ENCODE measurements at regions not wholly inside any gene's neighbourhood (a gene's known extent, or its start where the extent isn't known, plus 50 kb on each side); places are given as distances from the start of the nearest gene placed in this dataset.

GRCh38 chr1:213650603-213651002 is 337.2 kb upstream of the PROX1 start:
- no peak overlapping the region for H3K27ac ChIP-seq (ENCODE audit: low read depth in 1 of 2, low read length in 2 of 2)
- peaks cover 0 to 9% (median 2%) of the 10 kb centered on the region in 3 donors for H3K27me3 Mint-ChIP-seq (ENCODE audit: low read depth in 3 of 3)
- no peak for DNase-seq
- no peak overlapping the region for H3K4me3 ChIP-seq (replicated peaks in 1 of 3; ENCODE audit: low read depth in 2 of 3, low read length in 3 of 3)
- no CpG with 5 or more reads among the region's 2 CpGs for WGBS (ENCODE audit: insufficient coverage)
- no peak overlapping the region for H3K27ac Mint-ChIP-seq
- peaks cover 0 to 3% (median 0%) of the 10 kb centered on the region in 7 donors for H3K9me3 Mint-ChIP-seq
- no peaks in the 10 kb centered on the region for H4K20me1 ChIP-seq (ENCODE audit: insufficient read depth, low read length)
- no peaks in the 10 kb centered on the region for H3K9me3 ChIP-seq (replicated peaks in 1 of 2; ENCODE audit: control insufficient read depth in 1 of 2, insufficient read depth in 1 of 2, low read length in 2 of 2)
- H2AFZ ChIP-seq (ENCODE audit: insufficient read depth, low read depth, low read length, poor library complexity, severe bottlenecking): no peak overlapping the region
- H3K36me3 Mint-ChIP-seq: no peaks in the 10 kb centered on the region
- H3K4me1 ChIP-seq (ENCODE audit: control insufficient read depth in 1 of 2, insufficient read depth in 2 of 2, low read length in 2 of 2): no peaks in the 10 kb centered on the region
- H3K9ac ChIP-seq (ENCODE audit: insufficient read depth, low read length, poor library complexity, severe bottlenecking): no peak overlapping the region
- TF ChIP-seq CTCF (IDR thresholded peaks at IDR 0.05): no peak
- H3K79me2 ChIP-seq (ENCODE audit: insufficient read depth, low read length): no peaks in the 10 kb centered on the region
- no peak overlapping the region for H3K4me2 ChIP-seq (replicated peaks; ENCODE audit: extremely low read depth, low read length, poor library complexity, severe bottlenecking)
- no peaks in the 10 kb centered on the region for H3K27me3 ChIP-seq (ENCODE audit: control insufficient read depth in 2 of 2, insufficient read depth in 2 of 2, low read length in 2 of 2)
- no peak overlapping the region for H3K4me3 Mint-ChIP-seq
- no peaks in the 10 kb centered on the region for H3K36me3 ChIP-seq (replicated peaks in 1 of 2; ENCODE audit: control insufficient read depth in 1 of 2, insufficient read depth in 2 of 2, low read length in 2 of 2)
- intact Hi-C loops (cut with micrococcal nuclease): no loop called here
- H3K4me1 Mint-ChIP-seq: no peaks in the 10 kb centered on the region

- Histone ChIP-seq H3K9ac (ENCODE audit: insufficient read depth, low read length, poor library complexity, severe bottlenecking) (no peak overlapping the region), H3K4me1 (ENCODE audit: control insufficient read depth in 1 of 2, insufficient read depth in 2 of 2, low read length in 2 of 2) (no peaks in the 10 kb centered on the region), H3K4me3 (replicated peaks in 1 of 3; ENCODE audit: low read depth in 2 of 3, low read length in 3 of 3) (no peak overlapping the region), H3K79me2 (ENCODE audit: insufficient read depth, low read length) (no peaks in the 10 kb centered on the region), H3K27me3 (ENCODE audit: control insufficient read depth in 2 of 2, insufficient read depth in 2 of 2, low read length in 2 of 2) (no peaks in the 10 kb centered on the region), H4K20me1 (ENCODE audit: insufficient read depth, low read length) (no peaks in the 10 kb centered on the region), H2AFZ (ENCODE audit: insufficient read depth, low read depth, low read length, poor library complexity, severe bottlenecking) (no peak overlapping the region), H3K9me3 (replicated peaks in 1 of 2; ENCODE audit: control insufficient read depth in 1 of 2, insufficient read depth in 1 of 2, low read length in 2 of 2) (no peaks in the 10 kb centered on the region), H3K36me3 (replicated peaks in 1 of 2; ENCODE audit: control insufficient read depth in 1 of 2, insufficient read depth in 2 of 2, low read length in 2 of 2) (no peaks in the 10 kb centered on the region), H3K27ac (ENCODE audit: low read depth in 1 of 2, low read length in 2 of 2) (no peak overlapping the region), H3K4me2 (replicated peaks; ENCODE audit: extremely low read depth, low read length, poor library complexity, severe bottlenecking) (no peak overlapping the region)
- 83% methylated on average over 1 of the region's 4 CpGs for WGBS (ENCODE audit: insufficient coverage)
- Mint-ChIP-seq H3K4me3 (no peak overlapping the region), H3K36me3 (no peaks in the 10 kb centered on the region), H3K27ac (no peak overlapping the region), H3K9me3 (peaks cover 0 to 3% (median 0%) of the 10 kb centered on the region in 7 donors), H3K4me1 (no peaks in the 10 kb centered on the region), H3K27me3 (ENCODE audit: low read depth in 3 of 3) (peaks cover 0 to 9% (median 2%) of the 10 kb centered on the region in 3 donors)
- intact Hi-C loops (cut with micrococcal nuclease): no loop called here
- DNase-seq: no peak
- TF ChIP-seq CTCF (IDR thresholded peaks at IDR 0.05): no peak
These were observed 336.7 kb upstream of the PROX1 start for GRCh38 chr1:213651077-213651476.
